ENCODE measurements at regions not wholly inside any gene's neighbourhood (a gene's known extent, or its start where the extent isn't known, plus 50 kb on each side); places are given as distances from the start of the nearest gene placed in this dataset.
A peak's percentile ranks its signal among the peaks of the same experiment; 100 is the strongest.

- no peaks in the 10 kb centered on the region for H3K9me3 ChIP-seq (ENCODE audit: control insufficient read depth, low read length)
- Mint-ChIP-seq H3K27me3 (ENCODE audit: insufficient read depth) (peaks cover 10% of the 10 kb centered on the region), H3K27ac (no peak overlapping the region), H3K36me3 (ENCODE audit: low read depth) (no peaks in the 10 kb centered on the region), H3K4me3 (no peak overlapping the region), H3K4me1 (peaks cover 15% of the 10 kb centered on the region), H3K9me3 (no peaks in the 10 kb centered on the region)
- H3K4me3 ChIP-seq (ENCODE audit: low read length), result no peak overlapping the region
- WGBS, 2 experiments (ENCODE audit: insufficient coverage in 1 of 2, insufficient read length in 1 of 2), result 84 to 90% methylated on average over 1 of the region's 1 CpG
- no peak overlapping the region for H3K9ac ChIP-seq (ENCODE audit: extremely low read depth, low read length, poor library complexity, severe bottlenecking)
- no peaks in the 10 kb centered on the region for H3K36me3 ChIP-seq (ENCODE audit: control insufficient read depth, insufficient read depth, low read length)
- TF ChIP-seq CTCF (conservative IDR thresholded peaks at IDR 0.05), result no peak
- H3K27ac ChIP-seq (ENCODE audit: low read depth, low read length), result no peak overlapping the region
- DNase-seq, result no peak
- H3K27me3 ChIP-seq (ENCODE audit: control insufficient read depth, insufficient read depth, low read length, poor library complexity, severe bottlenecking), result no peaks in the 10 kb centered on the region
- H3K4me1 ChIP-seq (ENCODE audit: control insufficient read depth, insufficient read depth, low read length), result peaks cover 8% of the 10 kb centered on the region
Observed at GRCh38 chr12:105506678-105507310, 176.3 kb downstream of the C12orf75 start.

GRCh38 chr12:105507311-105508038 lies 177.0 kb downstream of the C12orf75 start:
- Mint-ChIP-seq H3K4me3 (no peak overlapping the region), H3K36me3 (ENCODE audit: low read depth) (no peaks in the 10 kb centered on the region), H3K27me3 (ENCODE audit: insufficient read depth) (peaks cover 10% of the 10 kb centered on the region), H3K4me1 (peaks cover 8% of the 10 kb centered on the region), H3K27ac (no peak overlapping the region), H3K9me3 (no peaks in the 10 kb centered on the region)
- H3K9me3 ChIP-seq (ENCODE audit: control insufficient read depth, low read length), result no peaks in the 10 kb centered on the region
- H3K36me3 ChIP-seq (ENCODE audit: control insufficient read depth, insufficient read depth, low read length), result no peaks in the 10 kb centered on the region
- WGBS, 2 experiments (ENCODE audit: insufficient coverage in 1 of 2, insufficient read length in 1 of 2), result 82 to 94% methylated on average over 3 to 9 of the region's 10 CpGs
- H3K9ac ChIP-seq (ENCODE audit: extremely low read depth, low read length, poor library complexity, severe bottlenecking), result no peak overlapping the region
- H3K4me3 ChIP-seq (ENCODE audit: low read length), result no peak overlapping the region
- TF ChIP-seq CTCF (conservative IDR thresholded peaks at IDR 0.05), result no peak
- DNase-seq, result no peak
- H3K27ac ChIP-seq (ENCODE audit: low read depth, low read length), result peak overlapping the region; percentile 19
- H3K27me3 ChIP-seq (ENCODE audit: control insufficient read depth, insufficient read depth, low read length, poor library complexity, severe bottlenecking), result no peaks in the 10 kb centered on the region
- H3K4me1 ChIP-seq (ENCODE audit: control insufficient read depth, insufficient read depth, low read length), result peaks cover 1% of the 10 kb centered on the region

GRCh38 chr12:105508096-105508495 lies 177.6 kb downstream of the C12orf75 start:
- H3K4me1 ChIP-seq (ENCODE audit: control insufficient read depth, insufficient read depth, low read length), result no peaks in the 10 kb centered on the region
- H3K27me3 ChIP-seq (ENCODE audit: control insufficient read depth, insufficient read depth, low read length, poor library complexity, severe bottlenecking), result no peaks in the 10 kb centered on the region
- Mint-ChIP-seq H3K27me3 (ENCODE audit: insufficient read depth) (peaks cover 10% of the 10 kb centered on the region), H3K9me3 (no peaks in the 10 kb centered on the region), H3K36me3 (ENCODE audit: low read depth) (no peaks in the 10 kb centered on the region), H3K27ac (no peak overlapping the region), H3K4me1 (peaks cover 3% of the 10 kb centered on the region), H3K4me3 (no peak overlapping the region)
- H3K9ac ChIP-seq (ENCODE audit: extremely low read depth, low read length, poor library complexity, severe bottlenecking), result no peak overlapping the region
- no peak for DNase-seq
- no peak overlapping the region for H3K27ac ChIP-seq (ENCODE audit: low read depth, low read length)
- no peak overlapping the region for H3K4me3 ChIP-seq (ENCODE audit: low read length)
- no peaks in the 10 kb centered on the region for H3K36me3 ChIP-seq (ENCODE audit: control insufficient read depth, insufficient read depth, low read length)
- TF ChIP-seq CTCF (conservative IDR thresholded peaks at IDR 0.05), result no peak
- H3K9me3 ChIP-seq (ENCODE audit: control insufficient read depth, low read length), result no peaks in the 10 kb centered on the region
- 95 to 96% methylated on average over 3 of the region's 3 CpGs for WGBS, 2 experiments (ENCODE audit: insufficient coverage in 1 of 2, insufficient read length in 1 of 2)

Measured in endodermal cell (in vitro differentiated cells).